H9 (cell line): ENCODE measurements at regions not wholly inside any gene's neighbourhood (a gene's known extent, or its start where the extent isn't known, plus 50 kb on each side); places are given as distances from the start of the nearest gene placed in this dataset.

ENCODE experiments used
- DNase-seq: peaks from one replicate; pipeline ENCODE4 v3.0.0-alpha.2; 2017
- H2AFZ ChIP-seq: one replicate; pipeline ENCODE4 v1.6.1; 2013; ENCODE audit warnings: mild to moderate bottlenecking, low read length, control low read depth, moderate library complexity
- H2AK5ac ChIP-seq: 2 replicates; pipeline ENCODE4 v1.6.1; 2013; ENCODE audit warnings: low read length, control low read depth, mixed read lengths; ENCODE audit not compliant: insufficient read length
- H2BK120ac ChIP-seq: one replicate; pipeline ENCODE4 v1.6.1; 2013; ENCODE audit warnings: low read depth, mild to moderate bottlenecking, low read length, control low read depth, inconsistent platforms; ENCODE audit not compliant: poor library complexity, severe bottlenecking
- H2BK12ac ChIP-seq: 2 replicates; pipeline ENCODE4 v1.6.1; 2013; ENCODE audit warnings: low read length, control low read depth, mixed read lengths, low read depth; ENCODE audit not compliant: insufficient read length
- H2BK15ac ChIP-seq: 2 replicates; pipeline ENCODE4 v1.6.1; 2013; ENCODE audit warnings: low read depth, low read length, control low read depth
- H2BK20ac ChIP-seq: one replicate; pipeline ENCODE4 v1.6.1; 2013; ENCODE audit warnings: low read depth, mild to moderate bottlenecking, low read length, control low read depth, inconsistent platforms; ENCODE audit not compliant: poor library complexity, severe bottlenecking
- H2BK5ac ChIP-seq: 2 replicates; pipeline ENCODE4 v1.6.1; 2013; ENCODE audit warnings: low read length, control low read depth, mixed read lengths; ENCODE audit not compliant: insufficient read length
- H3K14ac ChIP-seq: 2 replicates; pipeline ENCODE4 v1.6.1; 2013; ENCODE audit warnings: low read length, control low read depth; ENCODE audit not compliant: insufficient read depth
- H3K18ac ChIP-seq: 2 replicates; pipeline ENCODE4 v1.6.1; 2013; ENCODE audit warnings: low read depth, mild to moderate bottlenecking, mixed read lengths, low read length, control low read depth; ENCODE audit not compliant: insufficient read length
- H3K23ac ChIP-seq: 2 replicates; pipeline ENCODE4 v1.6.1; 2013; ENCODE audit warnings: low read length, control low read depth, mixed read lengths, low read depth; ENCODE audit not compliant: insufficient read length
- H3K23me2 ChIP-seq: 2 replicates; pipeline ENCODE4 v1.6.1; 2013; ENCODE audit warnings: low read depth, mild to moderate bottlenecking, mixed read lengths, low read length, control low read depth; ENCODE audit not compliant: insufficient read length, poor library complexity, severe bottlenecking
- H3K27ac ChIP-seq: 2 replicates; pipeline ENCODE4 v1.5.1; 2013; ENCODE audit warnings: low read length, control low read depth, mixed read lengths, low read depth; ENCODE audit not compliant: insufficient read length
- H3K27me3 ChIP-seq: 2 replicates; pipeline ENCODE4 v1.6.1; 2013; ENCODE audit warnings: low read length, control low read depth, inconsistent platforms; ENCODE audit not compliant: insufficient read depth
- H3K4ac ChIP-seq: 2 replicates; pipeline ENCODE4 v1.6.1; 2013; ENCODE audit warnings: low read depth, mild to moderate bottlenecking, control low read depth, inconsistent platforms, low read length, moderate library complexity
- H3K4me1 ChIP-seq: 2 replicates; pipeline ENCODE4 v1.6.1; 2013; ENCODE audit warnings: low read length, control low read depth, inconsistent platforms; ENCODE audit not compliant: insufficient read depth
- H3K4me2 ChIP-seq: 2 replicates; pipeline ENCODE4 v1.6.1; 2013; ENCODE audit warnings: low read length, control low read depth, mixed read lengths; ENCODE audit not compliant: insufficient read length, insufficient read depth
- H3K56ac ChIP-seq: 2 replicates; pipeline ENCODE4 v1.6.1; 2013; ENCODE audit warnings: low read depth, mild to moderate bottlenecking, mixed read lengths, low read length, control low read depth; ENCODE audit not compliant: insufficient read length
- H3K79me1 ChIP-seq: 2 replicates; pipeline ENCODE4 v1.6.1; 2013; ENCODE audit warnings: low read depth, mild to moderate bottlenecking, moderate library complexity, low read length, control low read depth, inconsistent platforms; ENCODE audit not compliant: insufficient read depth, poor library complexity, severe bottlenecking
- H3K79me2 ChIP-seq: 2 replicates; pipeline ENCODE4 v1.6.1; 2013; ENCODE audit warnings: low read length, control low read depth, inconsistent platforms; ENCODE audit not compliant: insufficient read depth
- H3K9ac ChIP-seq: 2 replicates; pipeline ENCODE4 v1.6.1; 2013; ENCODE audit warnings: low read length, control low read depth, mixed read lengths; ENCODE audit not compliant: insufficient read length; ENCODE audit errors: extremely low read depth
- H3K9me3 ChIP-seq: one replicate; pipeline ENCODE4 v1.6.1; 2013; ENCODE audit warnings: low read depth, low read length, inconsistent platforms; ENCODE audit not compliant: control insufficient read depth
- H3T11ph ChIP-seq: one replicate; pipeline ENCODE4 v1.6.1; 2013; ENCODE audit warnings: mild to moderate bottlenecking, low read length, control low read depth, inconsistent platforms
- H4K20me1 ChIP-seq: one replicate; pipeline ENCODE4 v1.6.1; 2013; ENCODE audit not compliant: control insufficient read depth, insufficient read length, insufficient read depth
- H4K5ac ChIP-seq: 2 replicates; pipeline ENCODE4 v1.6.1; 2013; ENCODE audit warnings: low read depth, mild to moderate bottlenecking, mixed read lengths, low read length, control low read depth; ENCODE audit not compliant: insufficient read length
- H4K8ac ChIP-seq: replicated peaks from 2 replicates; pipeline ENCODE4 v1.6.1; 2013; ENCODE audit warnings: low read length, control low read depth, mixed read lengths, low read depth; ENCODE audit not compliant: insufficient read length
- H4K91ac ChIP-seq: 2 replicates; pipeline ENCODE4 v1.6.1; 2013; ENCODE audit warnings: low read depth, mild to moderate bottlenecking, moderate library complexity, mixed read lengths, low read length, control low read depth; ENCODE audit not compliant: insufficient read length
- H3K27ac Mint-ChIP-seq, 3 experiments: 2 replicates in 2 of 3; 3 replicates in 1 of 3; pipeline ENCODE4 v1.8.0; 2020 to 2021; ENCODE audit warnings: mixed read lengths in 3 of 3, mild to moderate bottlenecking in 1 of 3, moderate library complexity in 1 of 3
- H3K27me3 Mint-ChIP-seq: 2 replicates; pipeline ENCODE4 v1.8.0; 2021; ENCODE audit warnings: low read depth, mild to moderate bottlenecking, moderate library complexity, mixed read lengths
- H3K36me3 Mint-ChIP-seq, 3 experiments: 2 replicates in 2 of 3; 3 replicates in 1 of 3; pipeline ENCODE4 v1.8.0; 2020 to 2021; ENCODE audit warnings: low read depth in 3 of 3, mixed read lengths in 3 of 3; ENCODE audit not compliant: insufficient read depth in 1 of 3
- H3K4me1 Mint-ChIP-seq, 2 experiments: 2 replicates each; pipeline ENCODE4 v1.8.0; 2020; ENCODE audit warnings: mixed read lengths in 2 of 2
- H3K4me3 Mint-ChIP-seq, 2 experiments: 2 replicates in 1 of 2; 3 replicates in 1 of 2; pipeline ENCODE4 v1.8.0; 2020 to 2021; ENCODE audit warnings: mild to moderate bottlenecking in 2 of 2, mixed read lengths in 2 of 2, moderate library complexity in 1 of 2
- H3K9me3 Mint-ChIP-seq, 2 experiments: 2 replicates in 1 of 2; 3 replicates in 1 of 2; pipeline ENCODE4 v1.8.0; 2020; ENCODE audit warnings: mild to moderate bottlenecking in 2 of 2, mixed read lengths in 2 of 2, moderate library complexity in 1 of 2
- WGBS: extraction: QIAGEN DNeasy Blood & Tissue Kit; methylation state at CpG from one replicate; pipeline ENCODE4 v1.1.7; 2013; ENCODE audit warnings: missing lambda C conversion rate, low lambda C conversion rate, mixed read lengths; ENCODE audit not compliant: insufficient read length; ENCODE audit errors: extremely low coverage; 5-methylcytosine and 5-hydroxymethylcytosine counted together
- TF ChIP-seq, protein P1 (sequence below): fragments of 200-600 bp; sonication (generic); conservative IDR thresholded peaks from 3 replicates; pipeline ENCODE4 v1.8.0; 2021; ENCODE audit warnings: antibody characterized with exemption, mild to moderate bottlenecking

DNA sequence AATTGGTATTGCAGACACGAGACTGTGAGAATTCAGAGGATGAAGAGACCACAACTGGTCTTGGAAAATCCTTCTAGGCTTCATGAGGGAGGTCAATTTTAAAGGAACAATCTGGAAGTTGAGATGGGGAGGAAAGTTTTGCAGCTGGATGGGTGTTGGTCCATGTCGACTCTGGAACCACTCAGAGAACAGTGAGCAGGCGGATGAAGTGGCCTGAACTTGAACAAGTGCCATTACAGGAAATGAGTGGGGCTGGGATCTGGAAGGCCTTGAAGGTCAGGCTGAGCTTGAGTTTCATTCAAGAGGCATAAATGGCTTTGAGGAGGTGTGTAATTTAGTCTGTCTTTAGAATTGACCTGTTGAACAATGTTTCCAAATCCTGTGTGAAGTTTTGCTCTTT is 140.9 kb downstream of the GALC start:
- H3K27ac ChIP-seq, result no peak overlapping the region
- no peak overlapping the region for H4K91ac ChIP-seq
- TF ChIP-seq, protein P1, sequence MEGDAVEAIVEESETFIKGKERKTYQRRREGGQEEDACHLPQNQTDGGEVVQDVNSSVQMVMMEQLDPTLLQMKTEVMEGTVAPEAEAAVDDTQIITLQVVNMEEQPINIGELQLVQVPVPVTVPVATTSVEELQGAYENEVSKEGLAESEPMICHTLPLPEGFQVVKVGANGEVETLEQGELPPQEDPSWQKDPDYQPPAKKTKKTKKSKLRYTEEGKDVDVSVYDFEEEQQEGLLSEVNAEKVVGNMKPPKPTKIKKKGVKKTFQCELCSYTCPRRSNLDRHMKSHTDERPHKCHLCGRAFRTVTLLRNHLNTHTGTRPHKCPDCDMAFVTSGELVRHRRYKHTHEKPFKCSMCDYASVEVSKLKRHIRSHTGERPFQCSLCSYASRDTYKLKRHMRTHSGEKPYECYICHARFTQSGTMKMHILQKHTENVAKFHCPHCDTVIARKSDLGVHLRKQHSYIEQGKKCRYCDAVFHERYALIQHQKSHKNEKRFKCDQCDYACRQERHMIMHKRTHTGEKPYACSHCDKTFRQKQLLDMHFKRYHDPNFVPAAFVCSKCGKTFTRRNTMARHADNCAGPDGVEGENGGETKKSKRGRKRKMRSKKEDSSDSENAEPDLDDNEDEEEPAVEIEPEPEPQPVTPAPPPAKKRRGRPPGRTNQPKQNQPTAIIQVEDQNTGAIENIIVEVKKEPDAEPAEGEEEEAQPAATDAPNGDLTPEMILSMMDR, result no peak

More for the DNA sequence above, 140.9 kb downstream of the GALC start:
- no peaks in the 10 kb centered on the region for H3K4me1 Mint-ChIP-seq
- Histone ChIP-seq H4K8ac (no peak overlapping the region), H2AK5ac (no peak overlapping the region), H2BK12ac (no peak overlapping the region), H3K9me3 (no peaks in the 10 kb centered on the region), H3K4ac (no peak overlapping the region), H2AFZ (no peak overlapping the region), H3K9ac (no peak overlapping the region), H2BK5ac (no peak overlapping the region), H3K23me2 (no peaks in the 10 kb centered on the region), H4K5ac (no peak overlapping the region), H3K56ac (no peak overlapping the region), H3K27me3 (no peaks in the 10 kb centered on the region), H4K20me1 (no peaks in the 10 kb centered on the region), H2BK15ac (no peak overlapping the region), H3K23ac (no peak overlapping the region), H3K18ac (no peak overlapping the region), H3K4me1 (no peaks in the 10 kb centered on the region), H3T11ph (no peak overlapping the region), H3K14ac (no peak overlapping the region), H2BK120ac (no peak overlapping the region), H3K4me2 (no peak overlapping the region), H2BK20ac (no peak overlapping the region), H3K79me1 (no peaks in the 10 kb centered on the region), H3K79me2 (no peaks in the 10 kb centered on the region)
- peaks cover 2% of the 10 kb centered on the region; the same call in 1 of the 2 replicates for H3K27me3 Mint-ChIP-seq
- H3K4me3 Mint-ChIP-seq, result no peak overlapping the region
- no CpG with 5 or more reads among the region's 3 CpGs for WGBS
- H3K36me3 Mint-ChIP-seq, result no peaks in the 10 kb centered on the region
- DNase-seq, result no peak
- no peaks in the 10 kb centered on the region for H3K9me3 Mint-ChIP-seq
- H3K27ac Mint-ChIP-seq, result no peak overlapping the region
